Erythroblast (primary cell): ENCODE measurements at regions not wholly inside any gene's neighbourhood (a gene's known extent, or its start where the extent isn't known, plus 50 kb on each side); places are given as distances from the start of the nearest gene placed in this dataset.

Source experiments
- GATA1 ChIP-seq: IDR thresholded peaks from 2 replicates; pipeline ENCODE4 v1.6.1; 2011; ENCODE audit warnings: low read depth, mild to moderate bottlenecking, control low read depth, low read length, moderate library complexity
- POLR2A ChIP-seq: IDR thresholded peaks from 2 replicates; pipeline ENCODE4 v1.6.1; 2011; ENCODE audit warnings: mild to moderate bottlenecking, low read length

- TF ChIP-seq POLR2A: no peak
- TF ChIP-seq GATA1: no peak
Observed at GRCh38 chr3:161567577-161568361, 71.2 kb downstream of the OTOL1 start.
